ENCODE measurements at regions not wholly inside any gene's neighbourhood (a gene's known extent, or its start where the extent isn't known, plus 50 kb on each side); places are given as distances from the start of the nearest gene placed in this dataset.
"Not testable (repeated sequence)": the region's sequence is repeated elsewhere in the genome, so short reads cannot be mapped to it uniquely, and the experiment has no call there.

DNA sequence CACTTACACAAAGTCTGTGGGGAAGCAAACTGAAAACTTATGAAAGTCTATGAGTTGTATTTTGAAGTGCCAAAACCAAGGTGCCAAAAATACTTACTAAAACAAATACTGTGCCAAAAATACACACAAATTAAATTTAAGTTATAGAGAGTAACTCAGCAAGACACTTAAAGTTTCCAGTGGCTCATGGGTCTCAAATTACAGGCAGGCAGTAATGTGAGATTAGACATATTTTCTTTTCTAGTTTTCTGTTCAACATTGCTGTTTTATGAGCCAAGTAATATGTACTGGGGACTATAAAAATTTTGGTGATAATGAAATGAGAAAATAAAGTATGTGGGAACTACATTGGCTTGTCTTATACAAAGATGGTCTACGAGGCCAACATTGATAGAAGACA is 172.2 kb upstream of the SNX2 start:
- no peak for DNase-seq

DNA sequence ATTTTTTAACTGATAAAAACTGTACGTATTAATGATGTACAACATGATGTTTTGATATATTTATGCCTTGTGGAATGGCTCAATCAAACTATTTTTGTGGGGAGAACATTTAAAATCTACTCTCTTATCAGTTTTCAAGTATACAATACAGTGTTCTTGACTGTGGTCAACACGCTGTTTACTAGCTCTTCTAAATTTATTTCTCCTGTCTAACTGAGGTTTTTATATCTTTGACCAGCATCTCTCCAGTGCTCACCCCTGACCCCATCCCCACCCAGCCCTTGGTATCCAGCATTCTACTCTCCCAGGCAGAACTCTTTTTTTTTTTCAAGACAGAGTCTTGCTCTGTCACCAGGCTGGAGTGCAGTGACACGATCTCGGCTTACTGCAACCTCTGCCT is 169.6 kb upstream of the SNX2 start:
- DNase-seq, result no peak

DNA sequence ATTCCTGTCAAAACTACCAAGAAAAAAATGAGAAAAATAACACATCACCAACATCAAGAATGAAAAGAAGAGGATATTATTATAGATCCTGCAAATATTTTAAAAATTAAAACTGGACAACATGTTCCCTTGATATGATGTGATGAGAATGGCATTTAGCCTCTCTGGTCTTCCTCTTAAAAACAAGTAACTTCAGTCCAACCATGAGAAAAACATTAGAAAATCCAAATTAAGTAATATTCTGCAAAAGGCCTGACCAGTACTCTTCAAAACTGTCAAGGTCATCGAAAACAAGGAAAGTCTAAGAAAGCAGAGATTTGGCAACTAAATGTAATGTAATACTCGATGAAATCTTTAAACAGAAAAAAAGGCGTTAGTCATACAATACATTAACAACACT is 167.1 kb upstream of the SNX2 start:
- DNase-seq, result no peak

DNA sequence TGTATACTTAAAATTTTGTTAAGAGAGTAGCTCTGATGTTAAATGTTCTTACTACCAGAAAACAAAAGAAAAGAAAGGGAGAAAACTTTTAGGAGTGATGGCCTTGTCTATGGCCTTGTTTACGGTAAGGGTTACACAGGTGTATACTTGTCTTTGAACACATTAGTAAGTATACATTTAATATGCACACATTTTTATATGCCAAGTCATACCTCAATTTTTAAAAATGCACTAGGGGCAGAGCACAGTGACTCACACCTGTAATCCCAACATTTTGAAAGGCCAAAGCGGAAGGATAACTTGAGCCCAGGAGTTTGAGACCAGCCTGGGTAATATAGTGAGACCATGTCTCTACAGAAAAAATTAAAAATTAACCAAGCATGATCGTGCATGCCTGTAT is 166.7 kb upstream of the SNX2 start:
- DNase-seq, result no peak

DNA sequence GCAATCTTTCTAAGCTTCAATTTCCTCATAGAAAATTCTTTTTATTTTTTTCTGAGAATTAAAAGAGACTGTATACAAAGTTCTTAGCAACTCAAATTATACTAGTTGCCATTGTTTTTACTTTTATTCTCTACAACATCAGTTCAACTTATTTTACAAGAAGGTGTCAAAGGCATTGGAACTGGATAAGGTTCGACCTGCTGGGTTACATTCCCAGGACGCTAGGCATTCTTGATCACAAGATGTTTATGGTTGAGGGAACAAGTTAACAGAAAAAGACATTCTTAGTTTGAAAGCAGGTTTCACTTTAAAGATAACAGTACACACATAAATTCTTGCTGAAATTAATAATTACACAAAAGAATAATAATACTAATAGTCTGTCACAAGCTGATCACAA is 163.5 kb upstream of the SNX2 start:
- DNase-seq, result no peak

DNA sequence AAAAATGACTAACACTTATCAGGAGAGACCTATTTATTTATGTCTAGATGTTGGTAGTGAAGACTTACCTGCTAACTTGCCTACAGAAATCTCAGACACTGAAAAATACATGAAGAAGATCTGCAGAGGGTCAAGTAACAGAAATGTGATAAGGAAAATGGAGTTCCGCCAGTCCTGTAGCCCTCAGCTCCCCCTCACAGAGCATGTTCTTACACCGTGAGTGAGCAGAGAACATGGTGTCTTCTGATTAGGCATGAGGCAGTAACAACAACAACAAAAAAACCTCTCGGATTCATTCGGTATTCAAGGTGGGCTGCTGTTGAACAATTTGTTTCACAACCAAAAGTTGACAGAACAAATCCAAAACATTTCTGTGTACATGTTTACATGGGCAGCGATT is 162.0 kb upstream of the SNX2 start:
- DNase-seq, result no peak

DNA sequence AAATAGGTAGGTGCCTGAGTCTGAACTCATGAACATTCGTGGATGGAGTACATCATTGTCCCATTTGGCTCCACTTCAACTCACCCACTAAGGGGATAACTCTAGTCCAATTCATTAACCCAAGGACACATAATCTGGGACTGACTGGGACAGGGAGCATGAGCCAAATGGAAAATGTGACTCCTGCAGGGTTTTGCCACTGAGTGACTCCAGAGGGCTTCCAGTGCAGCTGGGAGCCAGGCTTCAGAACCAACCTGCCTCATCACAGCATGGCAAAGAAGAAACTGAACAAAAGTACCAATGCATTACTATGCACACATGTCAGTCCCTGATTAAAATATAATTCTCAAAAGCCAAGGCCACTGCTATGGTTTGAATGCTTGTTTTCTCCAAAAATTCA is 159.7 kb upstream of the SNX2 start:
- no peak for DNase-seq

DNA sequence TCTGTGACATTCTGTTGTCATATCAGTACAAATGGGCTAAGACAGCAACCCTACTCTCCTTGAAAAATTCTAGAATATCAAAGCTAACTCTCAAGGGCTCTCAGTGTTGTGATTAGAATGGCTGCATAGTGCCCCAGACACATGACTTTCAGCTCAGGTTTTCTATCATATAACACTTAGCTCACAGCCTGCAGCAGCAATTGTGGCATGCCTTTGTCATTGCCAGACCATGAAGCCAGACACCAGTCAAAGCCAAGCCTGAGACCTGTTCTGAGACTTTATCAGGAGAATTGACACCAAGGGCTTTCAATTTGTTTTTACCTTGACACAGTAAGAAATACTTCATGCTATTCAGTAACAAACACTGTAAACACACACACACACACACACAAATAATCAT is 159.0 kb upstream of the SNX2 start:
- DNase-seq, result no peak

DNA sequence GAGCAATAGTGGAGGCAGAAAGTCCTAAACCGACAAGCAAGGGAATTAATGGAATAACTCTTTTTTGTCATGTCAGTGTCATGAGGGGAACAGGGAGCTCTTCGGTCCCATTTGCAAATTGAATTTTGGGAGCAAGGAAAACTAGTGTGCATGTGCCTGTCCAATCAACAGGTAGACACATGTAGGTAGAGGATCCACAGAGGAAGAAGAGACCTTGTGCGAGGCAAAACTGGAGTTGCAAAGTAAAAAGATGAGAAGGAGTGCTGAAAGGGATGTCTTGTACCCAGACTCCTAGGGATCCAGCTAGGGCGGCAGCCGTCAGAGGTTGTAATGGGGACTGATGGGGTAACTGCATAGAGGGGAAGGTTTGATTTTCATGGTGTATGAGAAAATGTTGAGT is 156.8 kb upstream of the SNX2 start:
- not testable (repeated sequence) for DNase-seq

DNA sequence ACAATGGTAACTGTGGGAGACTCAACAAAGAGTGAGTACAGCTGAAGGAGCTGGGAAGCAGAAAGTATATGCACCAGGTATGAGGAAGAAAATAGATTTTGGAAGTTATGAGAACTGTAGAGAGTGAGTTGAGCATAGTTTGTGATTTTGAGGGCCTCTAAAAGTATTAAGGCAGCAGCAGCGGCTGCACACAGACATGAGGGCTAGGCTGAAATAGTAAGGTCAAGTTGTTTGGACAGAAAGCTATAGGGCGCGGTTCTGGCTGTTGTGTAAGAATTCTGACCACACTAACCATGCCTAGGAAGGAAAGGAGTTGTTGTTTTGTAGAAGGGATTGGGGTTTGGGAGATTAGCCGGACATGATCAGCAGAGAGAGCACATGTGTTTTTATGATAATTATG is 154.1 kb upstream of the SNX2 start:
- DNase-seq, result not testable (repeated sequence)

DNA sequence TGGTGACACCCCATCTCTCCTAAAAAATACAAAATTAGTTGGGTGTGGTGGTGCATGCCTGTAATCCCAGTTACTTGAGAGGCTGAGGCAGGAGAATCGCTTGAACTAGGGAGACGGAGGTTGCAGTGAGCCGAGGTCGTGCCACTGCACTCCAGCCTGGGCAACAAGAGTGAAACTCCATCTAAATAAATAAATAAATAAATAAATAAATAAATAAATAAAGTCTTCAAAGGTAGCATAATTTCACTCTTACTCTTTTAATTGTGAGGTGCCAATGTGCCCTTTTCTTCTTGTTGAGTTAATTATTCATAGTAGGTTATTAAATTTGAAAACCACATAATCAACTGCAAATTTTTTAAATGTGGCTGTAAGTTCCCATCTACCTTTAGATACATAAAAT is 146.2 kb upstream of the SNX2 start:
- DNase-seq, result not testable (repeated sequence)

DNA sequence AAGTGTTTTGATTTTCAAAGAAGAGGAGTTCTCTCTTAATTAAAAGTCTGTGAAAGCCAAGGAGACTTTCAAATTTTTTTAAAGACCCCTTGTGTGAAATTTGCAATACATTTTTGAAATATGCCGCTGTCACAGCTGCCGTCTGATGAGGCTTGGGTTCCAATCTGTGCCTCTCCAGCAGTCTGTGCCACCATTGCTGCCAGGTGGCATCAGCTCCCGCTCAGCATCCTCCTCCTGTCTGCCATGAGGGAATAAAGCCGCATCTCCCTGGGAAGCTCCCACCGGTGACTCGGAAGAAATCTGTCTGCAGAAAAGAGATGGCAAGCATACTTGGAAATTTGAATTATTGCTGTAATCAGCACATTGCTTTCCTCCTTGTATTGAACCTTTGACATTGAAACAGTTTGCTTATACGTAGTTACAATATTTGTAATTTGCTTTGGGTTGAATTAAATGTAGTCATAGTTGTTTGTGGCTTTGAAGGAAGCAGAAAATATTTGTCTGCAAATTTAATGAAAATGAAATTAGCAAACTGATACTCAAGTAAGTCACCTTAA is 145.7 kb upstream of the SNX2 start:
- no peak for DNase-seq

DNA sequence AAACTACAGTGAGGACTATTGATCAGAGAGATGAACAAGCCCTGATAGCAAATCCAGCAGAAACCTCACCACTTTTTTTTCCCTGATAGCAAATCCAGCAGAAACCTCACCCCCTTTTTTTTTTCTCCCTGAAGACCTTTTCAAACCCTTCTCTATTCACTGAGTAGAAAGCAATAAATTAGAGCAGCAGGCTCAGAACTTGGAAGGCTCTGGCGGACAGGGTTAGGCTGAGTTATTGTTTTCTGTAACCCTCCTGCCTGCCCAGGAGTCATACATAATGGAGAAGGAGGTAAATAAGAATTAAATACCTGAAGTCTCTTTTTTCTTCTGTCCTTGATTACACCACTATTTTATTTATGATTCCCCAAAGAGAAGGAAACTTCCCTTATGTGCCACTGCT is 136.3 kb upstream of the SNX2 start:
- no peak for DNase-seq

DNA sequence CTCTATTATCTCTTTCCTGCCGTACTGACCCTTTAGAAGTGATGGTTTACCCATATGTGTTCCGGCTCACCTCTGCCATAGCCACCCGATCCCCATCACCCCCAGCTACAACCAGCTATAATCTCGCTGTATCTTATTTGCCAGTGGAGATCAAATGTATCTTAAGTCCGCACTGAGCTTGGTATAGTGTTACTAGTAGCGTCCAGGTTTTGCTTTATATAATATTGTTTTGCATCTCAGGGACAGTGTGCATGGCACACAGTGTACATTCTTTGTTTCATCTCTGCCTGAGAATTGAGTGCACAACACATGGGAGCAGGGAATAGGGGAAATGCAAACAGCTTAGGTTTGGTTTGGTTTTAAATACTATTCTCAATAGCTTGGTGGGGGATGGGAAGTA is 135.8 kb upstream of the SNX2 start:
- no peak for DNase-seq

DNA sequence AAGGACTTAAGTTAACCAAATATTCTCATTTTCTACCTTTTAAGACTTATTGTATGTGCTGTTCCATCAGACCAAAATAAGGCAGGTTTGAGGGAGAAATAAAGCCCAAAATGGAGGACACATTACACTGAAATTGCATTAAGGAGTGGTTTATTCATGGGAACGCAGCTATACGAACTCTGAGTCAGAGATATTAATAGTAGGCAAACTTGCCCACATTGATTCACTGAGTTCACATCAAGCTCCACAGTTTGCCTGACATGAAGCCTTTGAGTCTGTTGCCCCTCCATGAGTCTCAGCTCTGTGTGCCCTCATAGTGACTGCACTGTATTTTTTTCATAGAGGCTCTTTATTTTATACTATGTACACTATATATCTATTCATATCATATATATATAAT is 135.0 kb upstream of the SNX2 start:
- DNase-seq, result no peak

DNA sequence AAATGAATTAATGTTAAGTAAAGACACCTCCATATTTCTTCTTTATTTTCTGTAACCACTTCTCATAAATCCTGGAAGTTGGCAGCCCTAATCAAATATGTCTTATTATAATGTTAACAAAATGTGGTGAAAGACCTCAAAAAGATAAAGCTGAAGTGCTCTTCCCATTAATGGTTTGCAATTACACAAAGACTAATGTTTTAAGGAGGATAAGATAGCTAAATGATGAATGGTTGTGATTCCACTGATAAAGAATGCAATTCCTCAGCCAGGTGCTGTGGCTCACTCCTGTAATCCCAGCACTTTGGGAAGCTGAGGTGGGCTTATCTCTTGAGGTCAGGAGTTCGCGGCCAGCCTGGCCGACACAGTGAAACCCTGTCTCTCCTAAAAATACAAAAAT is 125.8 kb upstream of the SNX2 start:
- DNase-seq, result no peak

DNA sequence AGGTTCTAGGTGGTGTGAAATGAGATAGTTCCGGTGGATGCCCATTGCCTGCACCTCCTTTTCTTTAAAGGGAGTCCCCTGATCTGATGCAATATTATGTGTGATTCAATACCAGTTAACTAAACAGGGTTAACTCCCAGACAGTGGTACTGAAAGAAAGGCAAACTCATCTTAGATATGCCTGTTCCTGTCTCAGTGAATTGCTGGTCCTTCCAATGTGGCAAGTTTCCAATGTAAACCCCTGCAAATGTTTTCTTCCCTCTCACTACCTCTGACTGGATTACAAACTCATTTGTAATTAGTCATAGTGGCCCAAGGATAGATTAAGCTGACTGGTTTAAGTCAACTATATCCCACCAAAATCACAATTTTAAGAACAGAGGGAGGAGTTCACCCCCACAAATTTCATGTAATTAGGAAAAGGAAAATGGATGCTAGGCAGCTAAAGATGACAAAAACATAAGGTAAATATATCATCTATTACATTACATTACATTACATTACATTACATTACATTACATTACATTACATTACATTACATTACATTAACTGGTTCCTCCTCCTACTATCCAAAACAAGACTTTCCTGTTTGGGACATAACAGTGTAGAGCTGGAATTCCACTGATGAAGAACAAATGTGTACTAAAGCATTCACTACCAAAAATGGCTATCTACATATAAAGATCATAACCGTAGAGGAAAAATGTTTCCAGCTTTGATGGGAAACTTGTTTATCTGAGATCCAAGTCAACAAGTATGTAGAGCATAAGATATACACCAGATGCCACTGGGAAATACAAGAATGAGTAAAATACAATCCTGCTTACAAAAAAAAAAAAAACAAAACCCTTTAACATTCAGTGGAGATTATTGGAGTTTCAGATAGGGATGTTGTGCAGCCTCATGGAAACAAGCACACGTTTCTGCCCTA is 121.5 kb upstream of the SNX2 start:
- no peak for DNase-seq

DNA sequence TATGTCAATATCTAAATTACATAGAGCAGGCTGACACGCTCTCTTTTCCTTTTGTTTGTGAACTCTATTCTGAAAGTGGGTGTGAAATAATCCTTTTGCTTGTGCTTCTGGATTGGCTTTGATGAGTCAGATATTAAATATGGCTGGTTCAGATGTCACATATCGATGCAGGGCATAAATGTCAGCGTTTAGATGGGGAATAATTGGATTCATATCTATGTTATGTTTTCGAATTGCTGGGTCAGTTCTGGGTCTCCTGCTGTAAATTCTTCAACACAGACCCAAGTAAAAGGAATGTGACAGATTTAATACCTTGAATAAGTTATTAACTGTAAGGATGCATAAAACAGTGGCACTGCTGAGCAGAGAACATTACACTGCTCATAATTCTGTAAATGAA is 118.7 kb upstream of the SNX2 start:
- DNase-seq, result no peak

DNA sequence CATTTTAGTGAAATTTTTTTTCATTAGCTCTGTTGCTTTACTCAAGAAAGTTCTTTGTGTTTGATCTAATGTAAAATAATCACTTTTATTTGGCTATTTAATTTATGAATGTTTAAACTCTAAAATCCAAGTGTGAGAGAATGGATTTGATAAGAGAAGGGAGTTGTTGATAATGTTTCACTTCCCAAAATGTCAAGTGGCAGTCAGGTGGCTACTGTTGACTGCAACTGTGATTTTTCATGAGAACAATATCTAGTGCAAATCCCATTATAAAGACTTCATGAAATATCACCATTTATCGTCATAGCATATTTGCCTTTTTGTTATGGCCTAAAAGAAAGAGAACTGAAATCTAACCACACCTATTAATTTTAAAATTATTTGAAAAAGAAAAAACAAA is 118.3 kb upstream of the SNX2 start:
- no peak for DNase-seq

DNA sequence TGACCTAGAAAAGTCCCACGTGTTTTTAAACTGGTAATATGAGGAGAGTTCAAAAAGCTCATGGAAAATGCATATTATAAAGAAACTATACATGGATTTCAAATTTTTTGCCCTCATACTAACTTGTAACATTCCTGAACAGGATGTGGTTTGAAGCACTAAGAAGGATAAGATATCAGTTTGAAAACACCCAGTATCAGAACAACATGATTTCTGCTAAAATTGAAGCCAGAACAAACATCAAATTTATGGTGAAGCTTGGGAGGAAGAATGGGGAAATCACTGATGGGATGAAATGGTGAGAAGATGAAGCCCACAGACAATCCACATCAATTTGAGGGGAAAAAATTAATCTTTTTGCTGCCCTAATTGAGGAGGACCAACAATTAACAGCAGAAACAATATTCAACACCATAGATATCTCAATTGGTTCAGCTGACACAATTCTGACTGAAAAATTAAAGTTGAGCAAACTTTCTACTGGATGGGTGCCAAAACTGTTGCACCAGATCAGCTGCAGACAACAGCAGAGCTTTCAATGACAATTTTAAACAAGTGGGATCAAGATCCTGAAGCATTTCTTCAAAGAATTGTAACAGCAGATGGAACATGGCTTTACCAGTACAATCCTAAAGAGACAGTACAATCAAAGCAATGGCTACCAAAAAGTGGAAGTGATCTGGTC is 113.2 kb upstream of the SNX2 start:
- DNase-seq, result no peak

DNA sequence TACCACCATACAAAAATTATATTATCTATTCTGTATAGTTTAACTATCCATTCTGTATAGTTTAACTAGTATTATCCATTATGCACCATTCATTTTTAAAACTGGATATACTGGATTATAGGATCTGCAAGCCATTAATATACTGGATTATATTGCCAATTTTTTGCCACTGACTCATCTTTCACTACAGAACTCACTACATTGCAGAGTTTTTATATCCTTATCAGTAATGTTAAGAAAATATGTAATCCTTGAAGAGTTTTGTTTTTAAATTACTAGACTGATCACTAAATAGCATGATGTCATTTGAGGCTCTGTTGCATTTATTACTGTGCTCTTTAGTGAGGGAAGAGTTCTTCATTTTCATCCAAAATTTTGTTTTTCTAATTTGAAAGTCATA is 109.8 kb upstream of the SNX2 start:
- DNase-seq, result no peak

DNA sequence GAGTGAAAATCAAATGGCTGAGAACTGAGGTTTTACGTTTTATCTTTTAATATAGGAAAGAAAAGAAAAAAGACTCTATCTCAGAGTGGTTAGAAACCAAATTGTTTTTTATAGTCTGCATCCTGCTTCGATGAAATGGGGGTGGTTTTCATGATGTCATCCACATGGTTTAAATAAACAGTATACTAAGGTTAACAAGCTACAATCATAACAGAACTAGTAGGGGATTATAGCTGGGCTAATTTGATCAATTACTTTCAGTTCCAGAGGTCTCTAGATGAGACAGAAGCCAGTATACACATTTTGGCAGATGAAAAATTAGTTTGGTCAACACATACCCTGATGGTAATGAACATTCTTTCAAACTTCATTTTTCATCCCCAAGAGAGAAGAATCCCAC is 106.3 kb upstream of the SNX2 start:
- DNase-seq, result no peak

DNA sequence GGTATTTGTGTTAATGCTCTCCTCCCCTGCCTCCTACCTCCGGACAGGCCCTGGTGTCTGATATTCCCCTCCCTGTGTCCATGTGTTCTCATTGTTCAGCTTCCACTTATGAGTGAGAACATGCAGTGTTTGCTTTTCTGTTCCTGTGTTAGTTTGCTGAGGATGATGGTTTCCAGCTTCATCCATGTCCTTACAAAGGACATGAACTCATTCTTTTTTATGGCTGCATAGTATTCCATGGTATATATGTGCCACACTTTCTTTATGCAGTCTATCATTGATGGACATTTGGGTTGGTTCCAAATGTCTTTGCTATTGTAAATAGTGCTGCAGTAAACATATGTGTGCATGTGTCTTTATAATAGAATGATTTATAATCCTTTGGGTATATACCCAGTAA is 105.2 kb upstream of the SNX2 start:
- DNase-seq, result not testable (repeated sequence)

DNA sequence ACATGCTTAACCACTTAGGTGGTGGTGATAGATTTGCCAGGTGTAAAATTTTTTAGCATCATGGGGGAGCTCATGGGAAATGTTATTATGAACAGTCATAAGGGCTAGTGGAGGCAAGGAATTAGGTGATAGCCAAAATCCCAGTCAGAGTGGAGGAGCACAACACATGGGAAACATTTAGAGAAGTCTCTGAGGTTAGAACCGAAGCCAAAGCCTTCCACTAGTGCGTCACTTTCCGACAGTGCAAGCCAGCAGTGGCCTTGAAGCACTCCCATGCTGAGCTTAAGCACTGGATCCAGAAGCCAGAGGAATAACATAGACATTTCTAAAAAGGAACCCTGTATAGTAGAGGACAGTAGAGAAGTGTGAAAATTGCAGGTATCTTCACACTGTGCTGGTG is 101.5 kb upstream of the SNX2 start:
- no peak for DNase-seq
